KMS-11 (cell line): ENCODE measurements at regions not wholly inside any gene's neighbourhood (a gene's known extent, or its start where the extent isn't known, plus 50 kb on each side); places are given as distances from the start of the nearest gene placed in this dataset.

Experiments used
- H2AFZ ChIP-seq: fragments of 200-600 bp; sonication (generic); 2 replicates; pipeline ENCODE4 v1.6.1; 2016; ENCODE audit warnings: antibody characterized with exemption, mixed run types, low read depth
- H3K27ac ChIP-seq: fragments of 200-600 bp; sonication (generic); 2 replicates; pipeline ENCODE4 v1.6.1; 2016; ENCODE audit warnings: mild to moderate bottlenecking, mixed run types
- H3K27me3 ChIP-seq: fragments of 200-600 bp; sonication (generic); 2 replicates; pipeline ENCODE4 v1.6.1; 2017; ENCODE audit warnings: mild to moderate bottlenecking, low read depth, mixed run types, moderate library complexity; ENCODE audit not compliant: insufficient read depth
- H3K36me3 ChIP-seq: fragments of 200-600 bp; sonication (generic); 2 replicates; pipeline ENCODE4 v1.6.1; 2017; ENCODE audit warnings: mild to moderate bottlenecking, mixed run types; ENCODE audit not compliant: insufficient read depth
- H3K4me1 ChIP-seq: fragments of 200-600 bp; sonication (generic); 2 replicates; pipeline ENCODE4 v1.6.1; 2016; ENCODE audit warnings: mild to moderate bottlenecking, low read depth, mixed run types; ENCODE audit not compliant: poor library complexity, severe bottlenecking
- H3K4me2 ChIP-seq: fragments of 200-600 bp; sonication (generic); 2 replicates; pipeline ENCODE4 v1.7.0; 2016; ENCODE audit warnings: mild to moderate bottlenecking, mixed run types
- H3K4me3 ChIP-seq: fragments of 200-600 bp; sonication (generic); IDR thresholded peaks from 2 replicates; pipeline ENCODE4 v1.6.1; 2017; ENCODE audit warnings: low read depth, low read length, mixed read lengths; ENCODE audit not compliant: insufficient read depth
- H3K79me2 ChIP-seq: fragments of 200-600 bp; sonication (generic); 2 replicates; pipeline ENCODE4 v1.6.1; 2016; ENCODE audit warnings: low read depth, mixed run types; ENCODE audit not compliant: insufficient read depth
- H3K9ac ChIP-seq: fragments of 200-600 bp; sonication (generic); 2 replicates; pipeline ENCODE4 v1.6.1; 2016; ENCODE audit warnings: mild to moderate bottlenecking, mixed run types
- H4K20me1 ChIP-seq: fragments of 200-600 bp; sonication (generic); 2 replicates; pipeline ENCODE4 v1.6.1; 2016; ENCODE audit warnings: mild to moderate bottlenecking, mixed run types; ENCODE audit not compliant: insufficient read depth
- TF ChIP-seq, protein P1 (sequence below): fragments of 200-600 bp; sonication (generic); conservative IDR thresholded peaks from 2 replicates; pipeline ENCODE4 v1.6.1; 2017; ENCODE audit warnings: low read depth, mild to moderate bottlenecking, antibody characterized with exemption, low read length, moderate library complexity, mixed read lengths

DNA sequence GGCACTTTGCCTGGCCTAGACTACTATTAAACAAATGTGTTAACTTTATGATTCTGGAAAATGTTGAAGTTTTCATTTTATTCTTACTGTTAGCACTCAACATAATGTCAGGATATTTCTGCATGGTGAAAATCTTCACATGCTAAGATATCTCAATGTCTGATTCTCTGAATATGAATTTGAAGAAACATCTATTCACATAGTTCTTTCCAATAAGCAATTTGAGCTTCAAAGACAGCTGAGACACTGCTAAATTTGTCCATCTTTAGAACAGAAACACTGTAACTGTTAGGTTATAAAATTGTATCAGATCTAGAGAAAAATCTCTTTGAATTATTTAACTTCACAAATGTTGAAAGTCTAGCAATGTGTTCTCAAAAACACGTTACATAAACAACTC is 970.2 kb downstream of the PLOD2 start:
- no peak overlapping the region for H3K4me2 ChIP-seq
- no peak overlapping the region for H3K9ac ChIP-seq
- no peaks in the 10 kb centered on the region for H3K27me3 ChIP-seq
- H3K36me3 ChIP-seq: no peaks in the 10 kb centered on the region
- no peak overlapping the region for H2AFZ ChIP-seq
- no peaks in the 10 kb centered on the region for H4K20me1 ChIP-seq
- H3K4me1 ChIP-seq: no peaks in the 10 kb centered on the region
- no peaks in the 10 kb centered on the region for H3K79me2 ChIP-seq
- TF ChIP-seq, protein P1, sequence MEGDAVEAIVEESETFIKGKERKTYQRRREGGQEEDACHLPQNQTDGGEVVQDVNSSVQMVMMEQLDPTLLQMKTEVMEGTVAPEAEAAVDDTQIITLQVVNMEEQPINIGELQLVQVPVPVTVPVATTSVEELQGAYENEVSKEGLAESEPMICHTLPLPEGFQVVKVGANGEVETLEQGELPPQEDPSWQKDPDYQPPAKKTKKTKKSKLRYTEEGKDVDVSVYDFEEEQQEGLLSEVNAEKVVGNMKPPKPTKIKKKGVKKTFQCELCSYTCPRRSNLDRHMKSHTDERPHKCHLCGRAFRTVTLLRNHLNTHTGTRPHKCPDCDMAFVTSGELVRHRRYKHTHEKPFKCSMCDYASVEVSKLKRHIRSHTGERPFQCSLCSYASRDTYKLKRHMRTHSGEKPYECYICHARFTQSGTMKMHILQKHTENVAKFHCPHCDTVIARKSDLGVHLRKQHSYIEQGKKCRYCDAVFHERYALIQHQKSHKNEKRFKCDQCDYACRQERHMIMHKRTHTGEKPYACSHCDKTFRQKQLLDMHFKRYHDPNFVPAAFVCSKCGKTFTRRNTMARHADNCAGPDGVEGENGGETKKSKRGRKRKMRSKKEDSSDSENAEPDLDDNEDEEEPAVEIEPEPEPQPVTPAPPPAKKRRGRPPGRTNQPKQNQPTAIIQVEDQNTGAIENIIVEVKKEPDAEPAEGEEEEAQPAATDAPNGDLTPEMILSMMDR: no peak
- H3K4me3 ChIP-seq: no peak overlapping the region
- H3K27ac ChIP-seq: no peak overlapping the region

DNA sequence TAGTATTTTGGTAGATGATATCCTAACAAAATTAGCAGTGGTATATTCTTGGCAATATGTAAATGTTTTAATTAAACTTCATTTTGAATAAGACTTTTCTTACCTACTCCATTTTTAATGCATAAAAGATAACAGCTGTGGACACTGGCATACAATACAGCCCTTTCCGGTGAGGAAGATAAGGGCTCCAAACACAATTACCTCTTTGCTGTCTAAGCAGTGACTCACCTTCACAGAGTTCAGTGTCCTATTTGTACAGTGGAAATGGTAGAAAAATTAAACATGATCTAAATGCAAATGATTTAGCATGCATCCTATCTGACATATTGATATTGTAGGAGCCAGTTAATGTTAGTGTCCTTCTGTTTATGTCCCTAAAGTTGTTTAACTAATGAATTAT is 969.4 kb downstream of the PLOD2 start:
- no peak overlapping the region for H3K9ac ChIP-seq
- H4K20me1 ChIP-seq: no peaks in the 10 kb centered on the region
- TF ChIP-seq, protein P1: no peak
- no peak overlapping the region for H3K4me2 ChIP-seq
- H3K36me3 ChIP-seq: no peaks in the 10 kb centered on the region
- no peaks in the 10 kb centered on the region for H3K4me1 ChIP-seq
- H2AFZ ChIP-seq: no peak overlapping the region
- H3K79me2 ChIP-seq: no peaks in the 10 kb centered on the region
- H3K27me3 ChIP-seq: no peaks in the 10 kb centered on the region
- H3K4me3 ChIP-seq: no peak overlapping the region
- H3K27ac ChIP-seq: no peak overlapping the region

DNA sequence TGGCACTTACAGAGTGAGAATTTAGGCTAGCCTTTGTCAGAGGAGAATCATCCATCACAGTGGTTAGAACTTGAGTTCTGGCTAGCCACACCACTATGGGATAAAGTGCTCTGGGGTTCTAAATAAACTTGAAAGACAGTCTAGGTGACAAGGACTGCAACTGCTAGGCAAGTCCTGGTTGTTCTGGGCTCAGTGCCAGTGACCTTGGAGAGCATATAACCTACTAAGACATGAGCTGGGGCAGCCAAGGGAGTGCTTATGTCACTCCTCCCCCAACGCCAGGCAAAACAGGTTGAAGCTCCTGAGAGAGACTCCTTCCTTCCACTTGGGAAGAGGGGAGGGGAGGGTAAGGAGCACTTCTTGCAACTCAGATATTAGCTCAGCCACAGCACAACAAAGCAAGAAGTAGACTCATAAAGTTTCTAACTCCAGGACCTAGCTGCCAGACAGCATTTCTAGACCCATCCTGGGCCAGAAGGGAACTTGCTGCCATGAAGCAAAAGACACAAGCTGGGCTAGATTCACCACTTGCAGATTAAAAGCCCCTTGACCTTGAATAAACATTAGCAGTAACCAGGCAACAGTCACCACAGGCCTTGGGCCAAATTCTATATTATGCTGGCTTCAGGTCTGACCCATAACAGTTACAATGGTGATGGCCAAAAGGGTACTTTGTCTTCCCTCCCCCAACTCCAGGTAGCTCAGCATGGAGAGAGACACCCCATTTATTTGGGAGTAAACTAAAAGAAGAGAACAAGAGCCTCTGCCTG is 963.7 kb downstream of the PLOD2 start:
- no peak overlapping the region for H3K27ac ChIP-seq
- H3K36me3 ChIP-seq: no peaks in the 10 kb centered on the region
- no peak overlapping the region for H3K9ac ChIP-seq
- H4K20me1 ChIP-seq: no peaks in the 10 kb centered on the region
- no peaks in the 10 kb centered on the region for H3K79me2 ChIP-seq
- H3K4me3 ChIP-seq: no peak overlapping the region
- H3K4me2 ChIP-seq: no peak overlapping the region
- H3K4me1 ChIP-seq: no peaks in the 10 kb centered on the region
- no peaks in the 10 kb centered on the region for H3K27me3 ChIP-seq
- no peak overlapping the region for H2AFZ ChIP-seq
- TF ChIP-seq, protein P1: no peak

DNA sequence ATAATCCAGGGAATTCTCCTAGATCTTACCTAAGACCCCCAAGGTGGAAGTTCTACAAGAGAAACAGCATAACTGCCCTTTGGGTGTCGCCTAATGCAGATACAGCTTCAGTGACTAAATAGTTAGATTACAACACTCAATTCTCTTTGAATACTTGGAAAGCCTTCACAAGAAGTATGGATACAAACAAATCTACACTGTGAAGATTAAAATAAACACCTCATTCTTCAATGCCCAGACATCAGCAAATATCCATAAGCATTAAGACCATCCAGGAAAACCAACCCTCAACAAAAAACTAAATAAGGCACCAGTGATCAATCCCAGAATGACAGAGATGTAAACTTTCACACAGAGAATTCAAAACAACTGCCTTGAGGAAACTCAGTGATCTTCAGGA is 963.2 kb downstream of the PLOD2 start:
- no peak overlapping the region for H3K4me3 ChIP-seq
- H3K4me1 ChIP-seq: no peaks in the 10 kb centered on the region
- TF ChIP-seq, protein P1: no peak
- H4K20me1 ChIP-seq: no peaks in the 10 kb centered on the region
- no peak overlapping the region for H3K27ac ChIP-seq
- no peak overlapping the region for H3K9ac ChIP-seq
- no peaks in the 10 kb centered on the region for H3K79me2 ChIP-seq
- H2AFZ ChIP-seq: no peak overlapping the region
- no peak overlapping the region for H3K4me2 ChIP-seq
- H3K27me3 ChIP-seq: no peaks in the 10 kb centered on the region
- H3K36me3 ChIP-seq: no peaks in the 10 kb centered on the region
